EL (cell line): ENCODE measurements at regions not wholly inside any gene's neighbourhood (a gene's known extent, or its start where the extent isn't known, plus 50 kb on each side); places are given as distances from the start of the nearest gene placed in this dataset.
"Not testable (repeated sequence)": the region's sequence is repeated elsewhere in the genome, so short reads cannot be mapped to it uniquely, and the experiment has no call there.

Experiments used
- DNase-seq: peaks from one replicate; pipeline ENCODE4 v3.0.0-alpha.2; 2016

DNA sequence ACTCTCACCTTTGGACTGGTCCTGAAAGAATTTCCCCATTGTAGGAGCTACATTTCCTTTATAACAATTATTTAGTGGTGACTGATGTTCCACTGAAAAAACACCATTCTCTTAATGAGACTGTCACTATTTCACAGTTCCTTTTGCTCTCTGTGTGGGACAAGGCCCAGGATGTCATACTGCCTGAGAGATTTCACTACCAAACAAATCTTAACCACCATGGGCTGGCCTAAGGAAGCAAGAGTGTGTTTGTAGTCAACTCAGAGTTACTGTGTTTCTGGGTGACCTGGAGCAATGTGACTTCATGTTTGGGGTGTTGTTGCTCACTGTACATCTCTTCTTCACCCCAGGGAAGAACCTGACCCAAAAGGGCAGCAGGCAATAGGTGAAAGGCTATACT lies 50.1 kb upstream of the ZNF608 start:
- no peak for DNase-seq

- no peak for DNase-seq
Observed at GRCh38 chr5:124797665-124798087, 51.2 kb upstream of the ZNF608 start.

DNA sequence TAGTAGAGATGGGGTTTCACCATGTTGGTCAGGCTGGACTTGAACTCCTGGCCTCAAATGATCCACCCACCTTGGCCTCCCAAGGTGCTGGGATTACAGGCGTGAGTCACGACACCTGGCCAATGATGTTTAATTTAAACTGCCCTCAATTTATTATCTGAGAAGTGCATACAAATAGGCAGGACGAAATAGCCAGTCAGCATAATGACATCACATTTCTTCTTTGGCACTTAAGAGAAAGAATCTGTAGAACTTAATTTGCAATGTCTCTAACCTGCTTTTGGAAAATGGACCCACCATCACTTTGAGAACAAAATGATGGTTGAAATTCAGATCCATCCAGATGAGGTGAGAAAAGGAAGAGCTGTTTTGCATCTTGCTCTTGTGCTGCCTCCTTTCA lies 52.5 kb upstream of the ZNF608 start:
- no peak for DNase-seq

DNA sequence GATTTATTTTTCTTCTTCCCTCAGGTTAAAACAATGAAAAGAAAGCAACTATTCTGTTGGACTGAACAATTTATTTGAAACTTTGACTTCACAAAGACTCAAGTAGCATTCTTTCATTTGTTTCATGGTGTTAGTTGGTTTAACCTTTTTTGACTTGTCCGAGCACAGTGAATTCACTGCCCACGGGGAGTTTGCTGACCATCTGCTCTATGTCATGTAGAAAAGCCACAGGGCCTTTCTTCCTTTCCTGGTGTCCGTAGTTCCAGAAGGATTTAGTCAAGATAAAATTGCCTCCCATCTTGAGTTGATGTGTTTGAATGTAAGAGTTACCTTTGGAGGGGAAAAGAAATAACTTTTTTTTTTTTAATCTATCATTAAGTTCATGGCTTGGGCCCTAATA lies 55.1 kb upstream of the ZNF608 start:
- no peak for DNase-seq

GRCh38 chr5:124803617-124804323 lies 57.3 kb upstream of the ZNF608 start:
- no peak for DNase-seq

DNA sequence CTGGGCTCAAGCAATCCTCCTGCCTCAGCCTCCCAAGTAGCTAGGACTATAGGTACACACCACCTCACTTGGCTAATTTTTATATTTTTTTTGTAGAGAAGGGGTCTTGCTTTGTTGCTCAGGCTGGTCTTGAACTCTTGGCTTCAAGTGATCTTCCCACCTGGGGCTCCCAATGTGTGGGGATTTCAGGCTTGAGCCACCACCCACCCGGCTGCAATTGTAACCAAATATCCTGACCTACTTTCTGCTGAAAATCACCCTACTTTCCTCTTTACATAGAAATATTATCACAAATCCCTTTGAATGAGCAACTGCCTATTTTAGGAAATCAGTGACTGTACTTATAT lies 59.6 kb upstream of the ZNF608 start:
- DNase-seq, result no peak

DNA sequence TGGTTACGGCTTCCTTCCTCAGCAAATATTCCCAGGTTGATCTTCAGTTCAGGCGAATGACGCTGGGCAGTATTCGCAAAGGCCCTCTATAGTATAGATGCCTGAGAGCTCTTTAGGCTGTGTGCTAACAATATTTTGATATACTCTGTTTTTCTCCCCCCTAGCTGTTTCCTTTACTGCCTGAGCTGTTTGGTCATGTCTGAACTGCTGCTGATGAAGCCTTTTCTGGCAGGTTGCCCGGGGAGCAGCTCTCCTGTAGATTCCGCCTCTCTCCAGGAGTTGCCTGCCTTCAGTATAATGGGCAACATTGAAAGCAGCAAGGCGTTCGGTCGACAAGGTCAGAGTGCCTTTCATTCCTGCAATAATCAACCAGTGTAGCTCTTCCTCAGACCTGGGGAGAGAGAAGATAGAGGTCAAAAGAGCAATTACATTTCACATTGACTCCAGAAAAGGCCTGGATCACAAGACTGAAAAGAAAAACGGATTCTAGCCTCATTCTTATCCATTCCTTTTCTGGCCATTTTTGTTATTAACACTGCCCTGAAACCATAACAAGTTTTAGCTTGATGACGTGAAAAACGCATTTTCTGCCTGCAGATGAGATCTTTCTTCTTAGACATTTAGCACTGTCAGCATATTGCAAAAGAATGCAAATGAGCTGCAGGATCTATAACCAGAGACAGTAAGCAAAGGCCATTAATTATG lies 60.1 kb upstream of the ZNF608 start:
- peak; percentile 36 for DNase-seq

GRCh38 chr5:124808842-124809268 lies 62.4 kb upstream of the ZNF608 start:
- no peak for DNase-seq

- no peak for DNase-seq
Observed at GRCh38 chr5:124810396-124811006, 64.1 kb upstream of the ZNF608 start.

DNA sequence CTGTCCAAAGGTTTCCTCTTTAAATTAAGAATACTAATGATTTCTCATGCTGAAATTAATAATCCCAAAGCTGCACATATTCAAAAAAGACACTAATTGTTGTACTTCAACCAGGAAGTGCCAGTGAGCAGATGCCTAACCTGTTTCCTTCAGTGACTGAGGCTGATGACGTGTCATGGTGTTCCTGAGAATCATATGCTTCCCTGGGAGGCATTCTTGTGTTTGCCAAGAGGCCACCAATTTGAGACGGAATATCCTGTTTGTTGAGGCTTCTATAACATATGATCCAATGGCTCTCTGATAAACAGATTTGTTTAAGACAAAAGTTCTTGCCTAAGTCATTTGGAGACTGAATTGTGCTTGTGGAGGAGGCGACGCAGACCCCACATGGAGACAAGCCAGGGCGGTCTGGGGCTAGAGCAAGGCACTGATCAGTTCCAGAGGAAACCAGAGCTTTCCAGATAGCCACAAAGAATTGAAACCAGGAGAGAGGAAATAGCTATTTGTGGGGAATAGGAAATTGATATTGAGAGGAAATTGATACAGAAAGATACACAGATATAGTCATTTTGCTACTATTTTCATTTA lies 66.4 kb upstream of the ZNF608 start:
- no peak for DNase-seq

GRCh38 chr5:124816381-124816780 lies 69.9 kb upstream of the ZNF608 start:
- no peak for DNase-seq

GRCh38 chr5:124819201-124819600 lies 72.8 kb upstream of the ZNF608 start:
- peak; percentile 5 for DNase-seq

DNA sequence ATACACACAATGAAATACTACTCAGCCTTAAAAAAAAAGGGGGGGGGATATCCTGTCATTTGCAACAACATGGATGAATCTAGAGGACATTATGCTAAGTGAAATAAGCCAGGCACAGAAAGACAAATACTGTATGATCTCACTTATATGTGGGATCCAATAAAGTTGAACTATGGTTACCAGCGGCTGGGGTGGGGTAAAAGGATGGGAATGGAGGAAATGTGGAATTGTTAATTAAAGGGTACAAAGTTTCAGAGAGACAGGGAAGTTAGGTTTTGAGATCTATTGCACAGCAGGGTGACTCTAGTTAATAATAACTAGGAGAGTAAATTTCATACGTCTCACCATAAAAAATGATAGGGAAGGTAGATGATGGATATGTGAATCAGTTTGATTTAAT lies 76.2 kb upstream of the ZNF608 start:
- no peak for DNase-seq

DNA sequence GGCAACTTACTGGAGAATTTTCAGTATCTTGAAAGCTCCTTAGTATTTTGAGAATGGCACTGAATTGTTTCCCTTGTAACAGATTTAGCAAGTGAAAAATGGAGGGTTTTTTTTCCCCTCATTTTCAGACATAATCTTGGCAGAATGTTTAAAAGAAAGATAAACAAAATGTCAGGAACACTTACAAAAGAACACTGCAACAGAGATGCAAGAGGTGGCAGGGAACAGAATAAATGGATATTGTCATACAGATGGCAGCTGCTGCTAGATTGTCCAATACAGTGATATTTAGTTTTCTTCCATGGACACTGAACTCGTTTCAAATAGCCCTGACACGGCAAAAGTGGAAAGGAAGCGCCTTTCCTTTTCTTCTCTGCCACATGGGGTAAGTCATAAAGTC lies 76.9 kb upstream of the ZNF608 start:
- no peak for DNase-seq

DNA sequence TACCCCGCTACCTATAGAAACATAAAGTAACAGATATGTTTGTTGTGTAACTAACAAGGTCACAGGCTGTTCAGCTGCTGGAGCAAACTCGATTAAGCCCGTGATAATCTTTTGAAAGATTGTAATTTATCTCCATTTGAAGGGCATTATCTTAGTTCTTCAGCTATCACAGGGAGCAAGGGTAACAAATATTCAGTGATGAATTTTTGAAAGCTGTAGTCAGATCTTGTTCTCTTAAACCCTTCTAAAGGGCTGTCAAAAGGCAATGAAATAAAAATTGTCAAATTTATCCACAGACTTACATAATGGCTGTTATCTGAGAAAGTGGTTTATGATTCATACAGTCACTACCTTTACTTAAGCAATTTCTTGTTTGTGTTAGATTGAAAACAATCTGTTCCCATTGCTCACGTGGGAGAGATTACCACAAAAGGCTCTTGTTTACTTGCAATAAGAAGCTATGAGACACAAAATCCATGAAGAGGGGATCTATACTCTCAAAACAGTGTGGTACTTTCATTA lies 78.3 kb upstream of the ZNF608 start:
- DNase-seq, result peak; percentile 23

GRCh38 chr5:124825250-124825982 lies 79.0 kb upstream of the ZNF608 start:
- DNase-seq, result no peak

DNA sequence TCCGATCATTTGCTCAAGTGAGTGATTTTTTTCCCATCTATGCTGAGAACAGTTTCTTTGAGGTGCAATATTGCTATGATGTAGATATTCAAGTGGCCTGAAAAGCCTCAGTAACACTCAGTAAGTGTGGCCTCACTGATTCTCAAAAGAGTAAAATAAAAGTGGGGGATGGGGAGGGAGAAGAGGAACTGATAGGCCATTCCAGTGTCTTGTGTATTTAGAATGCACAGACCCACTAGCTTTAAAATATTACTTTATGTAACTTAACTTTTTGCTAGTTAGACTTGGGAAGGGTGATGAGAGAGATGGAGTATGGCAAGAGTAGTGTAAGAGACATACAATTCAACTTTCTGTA lies 79.5 kb upstream of the ZNF608 start:
- no peak for DNase-seq

DNA sequence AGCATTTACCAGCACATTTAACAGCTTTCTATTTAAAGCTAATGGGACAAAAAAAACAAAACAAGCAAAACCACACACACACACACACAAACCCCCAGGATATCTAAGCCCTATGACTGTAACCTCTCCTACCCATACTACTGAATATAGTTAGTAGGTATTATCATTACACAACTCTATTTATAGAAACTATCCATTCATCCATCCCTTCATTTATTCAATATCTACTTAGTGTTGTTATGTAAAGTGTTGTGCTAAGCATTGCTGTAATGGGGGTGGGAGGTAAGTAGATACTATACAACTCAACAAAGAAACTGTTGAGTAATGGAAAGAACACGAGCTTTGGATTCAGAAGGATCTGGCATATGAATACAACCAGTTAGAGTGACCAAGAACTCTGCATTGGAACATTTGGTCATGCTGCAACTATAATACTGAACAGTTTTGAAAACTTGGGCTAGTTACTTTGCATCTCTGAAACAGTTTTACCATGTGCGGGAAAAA lies 82.3 kb upstream of the ZNF608 start:
- DNase-seq, result no peak

DNA sequence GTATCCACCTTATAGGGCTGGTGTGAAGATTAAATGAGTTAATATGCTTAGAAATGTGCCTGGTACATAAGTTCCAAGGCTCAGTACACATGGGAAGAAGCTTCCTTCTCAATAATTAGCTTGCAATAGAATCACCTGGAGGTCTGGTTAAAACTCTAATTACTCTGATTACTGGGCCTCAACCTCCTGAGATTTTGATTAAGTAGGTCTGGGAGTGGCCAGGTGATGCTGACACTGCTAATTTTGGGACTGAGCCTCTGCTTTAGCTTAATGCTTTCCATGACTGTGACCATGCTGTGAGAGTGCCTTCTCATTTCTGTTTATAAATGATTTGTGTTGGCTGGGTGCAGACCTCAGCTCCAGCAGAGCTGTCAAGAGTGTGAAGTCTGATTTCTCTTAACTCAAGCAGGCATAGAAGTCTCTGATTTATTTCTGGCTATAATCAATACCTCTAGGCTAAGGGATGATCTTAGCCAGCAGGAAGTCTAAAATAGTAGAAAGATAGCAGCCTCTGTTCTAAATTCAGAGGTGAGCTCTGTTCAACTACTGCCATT lies 85.3 kb upstream of the ZNF608 start:
- no peak for DNase-seq

GRCh38 chr5:124832510-124832909 lies 86.1 kb upstream of the ZNF608 start:
- no peak for DNase-seq

- DNase-seq, result not testable (repeated sequence)
Observed at GRCh38 chr5:124836314-124836713, 89.9 kb upstream of the ZNF608 start.

DNA sequence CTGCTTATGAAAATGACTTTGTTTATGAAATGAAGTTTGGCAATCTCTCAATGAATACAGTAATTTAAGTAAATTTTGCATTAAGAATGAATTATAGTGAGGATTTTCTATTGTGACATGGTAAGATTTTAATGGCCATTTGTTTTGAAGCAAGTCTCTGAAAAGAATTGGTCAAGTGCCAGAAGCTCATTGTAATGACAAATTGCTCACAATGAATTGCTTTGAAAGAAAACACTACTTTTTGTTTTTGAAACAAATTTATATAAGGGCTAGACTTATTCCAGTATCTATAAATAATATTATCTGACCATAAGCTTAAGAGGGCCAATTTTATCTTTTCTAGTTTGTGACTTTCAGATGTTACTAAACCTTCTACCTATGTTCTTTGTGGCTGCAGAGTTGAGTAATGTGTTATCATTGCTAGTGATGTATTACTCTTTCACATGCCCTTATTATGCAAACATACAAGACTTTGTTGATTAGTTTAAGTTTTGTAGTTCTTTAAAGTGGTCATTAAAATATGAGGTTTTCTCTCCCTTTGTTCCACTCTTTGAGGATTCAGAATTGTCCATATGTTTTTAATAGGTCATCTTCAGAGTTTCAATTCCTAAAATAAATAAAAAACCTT lies 93.0 kb upstream of the ZNF608 start:
- DNase-seq, result no peak
